ENCODE measurements at regions not wholly inside any gene's neighbourhood (a gene's known extent, or its start where the extent isn't known, plus 50 kb on each side); places are given as distances from the start of the nearest gene placed in this dataset.

GRCh38 chr12:90321369-90321768 is 612.7 kb upstream of the ATP2B1 start:
- no peak overlapping the region for H3K4me3 ChIP-seq
- H3K36me3 ChIP-seq = no peaks in the 10 kb centered on the region
- H3K4me1 ChIP-seq = no peaks in the 10 kb centered on the region
- H3K27ac ChIP-seq = no peak overlapping the region
- TF ChIP-seq CTCF (IDR thresholded peaks at IDR 0.05) = no peak
- DNase-seq (ENCODE audit: low spot score) = no peak
- H3K27me3 ChIP-seq = no peaks in the 10 kb centered on the region
- no peaks in the 10 kb centered on the region for H3K9me3 ChIP-seq

DNA sequence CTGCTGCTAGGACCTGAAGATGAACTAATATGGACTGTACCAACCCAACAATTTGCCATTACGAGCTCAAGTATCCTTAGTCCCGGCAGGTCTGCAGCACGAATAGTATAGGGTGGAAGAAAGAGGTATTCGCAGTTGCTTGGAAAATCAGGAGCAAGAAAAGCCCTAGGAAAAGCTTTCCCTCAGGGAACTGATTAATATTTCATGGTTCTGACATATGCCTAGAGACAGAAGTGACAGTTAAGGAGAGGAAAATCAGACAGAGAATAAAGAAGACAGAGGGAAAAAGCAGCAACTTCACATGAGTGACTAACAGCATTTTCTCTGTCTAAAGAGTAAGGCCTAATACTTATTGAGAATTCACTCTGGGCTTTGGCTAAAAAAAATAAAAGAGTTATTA is 602.9 kb upstream of the ATP2B1 start:
- no peaks in the 10 kb centered on the region for H3K36me3 ChIP-seq

DNA sequence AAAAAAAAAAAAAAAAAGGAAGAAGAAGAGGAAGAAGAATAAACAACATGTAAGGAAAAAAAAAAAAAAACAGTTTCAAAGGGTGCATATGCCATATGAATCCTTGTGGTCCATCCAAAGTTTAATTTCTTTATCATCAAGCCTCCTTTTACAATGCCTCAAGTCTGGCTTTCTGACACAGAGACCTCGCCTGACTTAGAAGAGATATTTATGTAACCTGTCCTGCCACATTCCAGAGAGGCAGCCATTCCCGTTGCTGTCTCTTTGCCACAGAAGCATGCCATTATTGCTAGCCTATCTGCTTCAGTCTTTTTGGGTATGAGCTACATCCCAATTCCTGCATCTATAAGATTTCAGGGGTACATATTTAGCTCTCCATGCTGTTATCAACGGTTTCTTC is 596.7 kb upstream of the ATP2B1 start:
- Histone ChIP-seq H3K27me3 (no peaks in the 10 kb centered on the region), H3K4me3 (no peak overlapping the region), H3K27ac (no peak overlapping the region), H3K9me3 (no peaks in the 10 kb centered on the region), H3K36me3 (no peaks in the 10 kb centered on the region), H3K4me1 (no peaks in the 10 kb centered on the region)
- no peak for TF ChIP-seq CTCF (IDR thresholded peaks at IDR 0.05)
- DNase-seq (ENCODE audit: low spot score) = no peak

More for the DNA sequence above, 602.9 kb upstream of the ATP2B1 start:
- Histone ChIP-seq H3K9me3 (no peaks in the 10 kb centered on the region), H3K27me3 (no peaks in the 10 kb centered on the region), H3K4me3 (no peak overlapping the region), H3K4me1 (no peaks in the 10 kb centered on the region), H3K27ac (no peak overlapping the region)
- TF ChIP-seq CTCF (IDR thresholded peaks at IDR 0.05) = no peak
- no peak for DNase-seq (ENCODE audit: low spot score)

DNA sequence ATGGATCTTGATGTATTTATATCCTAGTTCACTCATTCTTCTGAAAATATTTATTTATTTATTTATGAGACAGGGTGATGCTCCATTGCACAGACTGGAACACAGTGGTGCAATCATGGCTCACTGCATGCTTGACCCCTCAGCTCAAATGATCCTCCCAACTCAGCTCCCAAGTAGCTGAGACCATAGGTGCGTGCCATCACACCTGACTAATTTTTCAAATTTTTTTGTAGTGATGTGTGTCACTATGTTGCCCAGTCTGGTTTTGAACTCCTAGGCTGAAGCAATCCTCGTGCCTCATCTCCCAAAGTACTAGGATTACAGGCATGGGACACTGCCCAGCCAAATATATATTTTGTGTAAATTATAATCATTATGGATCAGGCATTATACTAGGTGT is 595.6 kb upstream of the ATP2B1 start:
- H3K27ac ChIP-seq = no peak overlapping the region
- H3K27me3 ChIP-seq = no peaks in the 10 kb centered on the region
- H3K4me3 ChIP-seq = no peak overlapping the region
- H3K36me3 ChIP-seq = no peaks in the 10 kb centered on the region
- no peak for DNase-seq (ENCODE audit: low spot score)
- no peaks in the 10 kb centered on the region for H3K4me1 ChIP-seq
- H3K9me3 ChIP-seq = no peaks in the 10 kb centered on the region
- no peak for TF ChIP-seq CTCF (IDR thresholded peaks at IDR 0.05)

DNA sequence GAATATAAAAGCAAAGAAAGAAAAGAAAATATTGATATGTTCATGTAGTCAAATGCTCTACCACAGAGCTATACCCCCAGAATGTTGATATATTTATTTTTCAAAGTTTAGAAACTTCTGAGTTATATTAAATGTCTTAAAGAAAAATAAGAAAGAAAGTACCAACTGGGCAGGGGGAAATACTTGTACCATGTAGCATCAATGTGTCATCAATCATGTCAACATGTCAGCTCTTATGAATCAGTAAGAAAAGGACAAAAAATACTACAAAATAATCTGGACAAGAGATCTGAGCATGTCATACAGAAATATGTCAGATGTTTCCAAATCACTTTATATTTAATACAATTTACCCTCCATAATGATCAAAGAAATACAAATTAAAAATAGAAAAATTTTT is 595.1 kb upstream of the ATP2B1 start:
- no peaks in the 10 kb centered on the region for H3K36me3 ChIP-seq
- H3K4me3 ChIP-seq = no peak overlapping the region
- TF ChIP-seq CTCF (IDR thresholded peaks at IDR 0.05) = no peak
- no peaks in the 10 kb centered on the region for H3K4me1 ChIP-seq
- no peak overlapping the region for H3K27ac ChIP-seq
- H3K27me3 ChIP-seq = no peaks in the 10 kb centered on the region
- no peaks in the 10 kb centered on the region for H3K9me3 ChIP-seq
- no peak for DNase-seq (ENCODE audit: low spot score)

GRCh38 chr12:90301561-90302133 is 593.0 kb upstream of the ATP2B1 start:
- H3K27ac ChIP-seq = no peak overlapping the region
- H3K4me3 ChIP-seq = no peak overlapping the region
- no peaks in the 10 kb centered on the region for H3K36me3 ChIP-seq
- no peaks in the 10 kb centered on the region for H3K4me1 ChIP-seq
- TF ChIP-seq CTCF (IDR thresholded peaks at IDR 0.05) = no peak
- H3K27me3 ChIP-seq = no peaks in the 10 kb centered on the region
- no peaks in the 10 kb centered on the region for H3K9me3 ChIP-seq
- DNase-seq (ENCODE audit: low spot score) = no peak

Data from right atrium auricular region (tissue), 2 donors.